GM12874 (cell line): ENCODE measurements at regions not wholly inside any gene's neighbourhood (a gene's known extent, or its start where the extent isn't known, plus 50 kb on each side); places are given as distances from the start of the nearest gene placed in this dataset.

Experiments used
- TF ChIP-seq, protein P1 (sequence below): IDR thresholded peaks from 2 replicates; pipeline ENCODE4 v1.5.1; 2011; ENCODE audit warnings: low read depth, mild to moderate bottlenecking, control low read depth, low read length, moderate library complexity; ENCODE audit not compliant: insufficient read depth

DNA sequence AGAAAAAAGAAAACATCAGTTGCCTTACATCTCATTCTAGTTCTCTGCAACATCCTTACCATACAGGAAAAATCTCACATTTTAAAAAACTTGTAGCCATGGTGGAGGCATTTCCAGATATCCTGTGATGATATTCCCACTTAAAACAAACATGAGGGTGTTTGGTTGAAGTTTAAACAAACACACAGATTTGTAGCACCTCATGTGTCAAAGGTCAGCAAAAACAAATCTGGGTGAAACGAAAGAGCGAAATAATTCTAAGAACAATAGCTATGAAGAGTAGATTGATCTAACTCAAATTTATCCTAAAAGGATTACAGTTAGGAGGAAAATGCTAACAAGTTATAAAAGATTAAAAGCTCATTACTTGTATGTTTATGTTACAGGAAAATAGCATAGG, 83.1 kb upstream of the IRX5 start:
- TF ChIP-seq, protein P1, sequence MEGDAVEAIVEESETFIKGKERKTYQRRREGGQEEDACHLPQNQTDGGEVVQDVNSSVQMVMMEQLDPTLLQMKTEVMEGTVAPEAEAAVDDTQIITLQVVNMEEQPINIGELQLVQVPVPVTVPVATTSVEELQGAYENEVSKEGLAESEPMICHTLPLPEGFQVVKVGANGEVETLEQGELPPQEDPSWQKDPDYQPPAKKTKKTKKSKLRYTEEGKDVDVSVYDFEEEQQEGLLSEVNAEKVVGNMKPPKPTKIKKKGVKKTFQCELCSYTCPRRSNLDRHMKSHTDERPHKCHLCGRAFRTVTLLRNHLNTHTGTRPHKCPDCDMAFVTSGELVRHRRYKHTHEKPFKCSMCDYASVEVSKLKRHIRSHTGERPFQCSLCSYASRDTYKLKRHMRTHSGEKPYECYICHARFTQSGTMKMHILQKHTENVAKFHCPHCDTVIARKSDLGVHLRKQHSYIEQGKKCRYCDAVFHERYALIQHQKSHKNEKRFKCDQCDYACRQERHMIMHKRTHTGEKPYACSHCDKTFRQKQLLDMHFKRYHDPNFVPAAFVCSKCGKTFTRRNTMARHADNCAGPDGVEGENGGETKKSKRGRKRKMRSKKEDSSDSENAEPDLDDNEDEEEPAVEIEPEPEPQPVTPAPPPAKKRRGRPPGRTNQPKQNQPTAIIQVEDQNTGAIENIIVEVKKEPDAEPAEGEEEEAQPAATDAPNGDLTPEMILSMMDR, result no peak

DNA sequence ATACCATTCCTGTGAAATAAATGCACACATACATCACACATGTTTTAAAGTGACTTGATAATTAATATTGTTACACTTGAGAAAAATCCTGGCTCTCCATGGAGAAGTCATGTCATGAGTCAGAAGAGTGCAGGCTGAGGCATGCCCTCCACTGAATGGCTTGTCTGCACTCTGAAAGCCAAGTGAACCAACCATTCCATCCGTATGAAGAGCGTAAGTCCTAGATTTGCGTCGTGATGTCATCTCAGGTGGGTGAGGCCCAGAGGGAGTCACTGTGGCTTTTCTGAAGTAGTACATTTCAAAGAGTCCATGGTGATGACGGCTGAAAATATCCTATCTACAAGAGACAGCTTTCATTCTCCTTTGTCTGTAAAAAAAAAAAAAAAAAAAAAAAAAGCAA, 83.5 kb upstream of the IRX5 start:
- TF ChIP-seq, protein P1, result no peak

DNA sequence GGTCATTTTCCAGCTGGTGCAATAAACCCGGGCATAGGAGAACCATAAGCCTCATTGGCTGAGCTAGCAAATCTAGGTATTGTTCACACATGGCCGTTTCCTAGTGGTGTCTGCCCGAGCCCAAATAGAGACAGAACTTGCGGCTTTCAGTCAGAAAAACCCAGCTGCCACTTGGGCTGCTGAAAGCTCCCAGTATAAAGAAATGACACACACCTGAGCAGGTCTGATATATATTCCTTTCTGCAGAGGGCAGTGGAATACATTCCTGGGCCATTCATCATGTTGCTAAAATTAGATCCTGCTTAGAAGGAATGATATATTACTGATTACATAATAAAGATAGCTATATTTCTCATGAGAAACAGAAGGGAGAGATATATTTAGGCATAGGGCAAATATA, 83.9 kb upstream of the IRX5 start:
- TF ChIP-seq, protein P1, result no peak

DNA sequence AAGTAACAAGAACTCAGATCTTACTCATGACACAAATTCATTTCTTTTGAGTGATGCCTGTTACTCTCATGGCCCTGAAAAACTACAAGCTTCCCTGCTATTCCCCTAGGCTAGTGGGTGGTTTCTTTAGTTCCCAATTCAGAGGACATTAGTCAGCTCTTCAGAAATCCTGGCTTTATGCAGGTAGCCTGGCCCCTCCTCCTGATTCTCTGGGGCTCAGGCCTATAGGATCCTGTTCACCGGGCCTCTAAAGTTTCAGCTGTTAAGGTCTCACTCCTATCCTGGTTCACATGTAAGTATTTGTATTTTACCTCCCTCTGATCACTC, 87.3 kb upstream of the IRX5 start:
- TF ChIP-seq, protein P1, result no peak

DNA sequence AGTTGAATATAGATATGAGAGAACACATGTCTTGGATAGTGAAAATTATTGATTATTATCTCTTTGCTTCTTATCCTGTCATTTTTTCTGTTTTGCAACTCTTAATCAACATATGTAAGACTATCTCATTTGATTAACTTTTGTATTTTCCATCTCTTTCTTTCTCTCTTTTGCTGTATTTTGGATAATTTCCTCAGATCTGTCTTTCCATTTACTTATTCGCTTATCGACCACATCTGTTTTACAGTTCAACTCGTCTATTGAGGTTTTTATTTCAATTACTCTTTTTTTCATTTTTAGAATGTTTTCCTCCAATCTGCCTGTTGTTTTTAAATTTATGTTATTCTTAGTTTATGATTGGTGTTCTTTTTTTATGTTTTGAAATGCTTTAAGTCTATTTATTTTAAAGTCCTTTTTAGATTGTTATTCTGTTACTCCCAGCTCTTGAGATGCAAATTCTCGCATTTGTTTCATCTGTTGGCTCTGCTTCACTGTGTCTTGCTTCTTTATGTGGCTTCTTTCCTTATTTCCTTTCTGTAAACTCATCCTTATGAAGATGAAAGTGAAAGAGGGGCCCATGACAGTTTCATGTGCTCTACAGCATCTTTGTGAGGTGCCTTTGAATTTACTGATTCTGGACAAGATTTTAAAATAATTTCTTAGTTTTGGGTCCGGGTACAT, 87.8 kb upstream of the IRX5 start:
- TF ChIP-seq, protein P1, result no peak

DNA sequence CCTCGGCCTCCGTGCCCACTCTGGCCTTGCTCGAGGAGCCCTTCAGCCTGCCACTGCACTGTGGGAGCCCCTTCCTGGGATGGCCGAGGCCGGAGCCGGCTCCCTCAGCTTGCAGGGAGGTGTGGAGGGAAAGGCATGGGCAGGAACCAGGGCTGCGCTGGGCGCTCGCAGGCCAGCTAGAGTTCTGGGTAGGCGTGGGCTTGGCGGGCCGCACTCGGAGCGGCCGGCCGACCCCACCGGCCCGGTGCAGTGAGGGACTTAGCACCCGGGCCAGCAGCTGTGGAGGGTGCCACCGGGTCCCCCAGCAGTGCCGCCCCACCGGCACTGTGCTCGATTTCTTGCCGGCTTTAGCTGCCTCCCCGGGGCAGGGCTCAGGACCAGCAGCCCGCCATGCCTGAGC, 101.0 kb upstream of the IRX5 start:
- TF ChIP-seq, protein P1, result no peak

DNA sequence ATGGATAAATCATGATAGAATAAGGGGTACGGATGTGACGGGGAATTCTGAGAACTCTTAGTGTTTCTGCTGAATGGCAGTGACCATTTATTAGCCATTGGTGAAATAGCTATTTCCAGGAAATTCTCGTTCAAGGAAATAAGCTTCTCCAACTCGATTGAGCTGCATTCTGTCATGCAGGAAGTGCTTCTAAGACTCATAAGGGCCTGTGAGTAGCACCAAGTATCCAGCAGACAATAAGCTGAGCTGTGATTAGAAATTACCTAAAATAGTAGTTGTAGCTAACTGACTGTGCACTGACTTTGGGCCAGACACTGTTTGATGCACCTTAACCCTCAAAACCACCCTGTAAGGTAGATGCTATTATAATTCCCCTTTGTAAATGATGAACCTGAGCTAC, 107.8 kb upstream of the IRX5 start:
- TF ChIP-seq, protein P1, result no peak
